Cardiac fibroblast (primary cell): ENCODE measurements at regions not wholly inside any gene's neighbourhood (a gene's known extent, or its start where the extent isn't known, plus 50 kb on each side); places are given as distances from the start of the nearest gene placed in this dataset.

ENCODE experiments used
- DNase-seq, 2 donors: peaks; one replicate each; pipeline versions ENCODE4 v3.0.0 to v3.0.0-alpha.2; 2010; ENCODE audit warnings: low read depth in 2 of 2
- H3K4me3 ChIP-seq, 2 donors: replicated peaks in 1 of 2; 1 replicate in 1 of 2; 2 replicates in 1 of 2; pipeline ENCODE4 v1.5.1; 2011; ENCODE audit warnings: low read depth in 2 of 2, low read length in 2 of 2, mild to moderate bottlenecking in 2 of 2, moderate library complexity in 1 of 2
- TF ChIP-seq, protein P1 (sequence below): IDR thresholded peaks from one replicate; pipeline ENCODE4 v1.5.1; 2011; ENCODE audit warnings: low read depth, mild to moderate bottlenecking, low read length, inconsistent platforms

DNA sequence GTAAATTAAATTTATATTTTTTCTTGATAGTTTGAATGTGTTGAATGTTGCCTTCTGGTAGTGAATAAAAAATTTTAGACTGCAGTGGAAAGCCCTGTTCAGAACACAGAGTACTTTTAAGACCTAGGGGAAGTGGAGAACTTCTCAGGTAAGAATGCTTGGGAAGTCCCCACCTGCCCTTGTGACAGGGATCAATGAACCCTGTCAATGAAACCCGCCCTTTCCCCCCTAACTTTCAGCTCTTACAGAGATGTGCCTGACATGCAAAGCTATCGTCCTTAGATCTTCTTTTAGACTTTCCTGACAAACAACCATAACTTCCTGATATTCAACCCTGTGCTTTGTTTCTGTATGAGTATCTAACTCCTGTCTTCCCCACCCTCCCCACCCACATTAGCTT lies 562.7 kb downstream of the TLE4 start:
- DNase-seq, result no peak
- no peak overlapping the region for H3K4me3 ChIP-seq
- TF ChIP-seq, protein P1, sequence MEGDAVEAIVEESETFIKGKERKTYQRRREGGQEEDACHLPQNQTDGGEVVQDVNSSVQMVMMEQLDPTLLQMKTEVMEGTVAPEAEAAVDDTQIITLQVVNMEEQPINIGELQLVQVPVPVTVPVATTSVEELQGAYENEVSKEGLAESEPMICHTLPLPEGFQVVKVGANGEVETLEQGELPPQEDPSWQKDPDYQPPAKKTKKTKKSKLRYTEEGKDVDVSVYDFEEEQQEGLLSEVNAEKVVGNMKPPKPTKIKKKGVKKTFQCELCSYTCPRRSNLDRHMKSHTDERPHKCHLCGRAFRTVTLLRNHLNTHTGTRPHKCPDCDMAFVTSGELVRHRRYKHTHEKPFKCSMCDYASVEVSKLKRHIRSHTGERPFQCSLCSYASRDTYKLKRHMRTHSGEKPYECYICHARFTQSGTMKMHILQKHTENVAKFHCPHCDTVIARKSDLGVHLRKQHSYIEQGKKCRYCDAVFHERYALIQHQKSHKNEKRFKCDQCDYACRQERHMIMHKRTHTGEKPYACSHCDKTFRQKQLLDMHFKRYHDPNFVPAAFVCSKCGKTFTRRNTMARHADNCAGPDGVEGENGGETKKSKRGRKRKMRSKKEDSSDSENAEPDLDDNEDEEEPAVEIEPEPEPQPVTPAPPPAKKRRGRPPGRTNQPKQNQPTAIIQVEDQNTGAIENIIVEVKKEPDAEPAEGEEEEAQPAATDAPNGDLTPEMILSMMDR, result no peak

DNA sequence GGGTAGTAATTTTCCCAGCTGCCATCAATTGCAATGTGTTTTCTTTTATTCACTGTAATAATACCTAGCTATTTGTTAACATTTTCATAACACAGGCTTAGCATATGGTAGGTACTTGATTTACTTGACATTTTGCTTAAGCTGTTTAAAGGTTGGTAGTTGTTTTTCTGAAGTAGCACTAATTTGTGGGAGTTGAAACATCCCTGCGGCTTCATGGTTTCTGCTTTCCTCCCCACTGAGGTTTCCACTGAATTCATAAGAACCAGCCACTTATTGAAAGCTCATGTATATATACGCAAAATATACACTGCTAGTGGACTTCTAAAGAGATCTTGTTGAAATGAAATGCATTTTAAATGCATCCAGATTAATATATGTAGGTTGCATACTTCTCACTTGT lies 559.9 kb downstream of the TLE4 start:
- DNase-seq, result no peak
- TF ChIP-seq, protein P1, result no peak
- no peak overlapping the region for H3K4me3 ChIP-seq

GRCh38 chr9:80127920-80128319 lies 556.2 kb downstream of the TLE4 start:
- TF ChIP-seq, protein P1, result no peak
- DNase-seq, result no peak
- H3K4me3 ChIP-seq, result no peak overlapping the region

GRCh38 chr9:80125731-80126264 lies 554.0 kb downstream of the TLE4 start:
- no peak overlapping the region for H3K4me3 ChIP-seq
- TF ChIP-seq, protein P1, result no peak
- DNase-seq, result peak in 1 of 2 donors; percentile 16

DNA sequence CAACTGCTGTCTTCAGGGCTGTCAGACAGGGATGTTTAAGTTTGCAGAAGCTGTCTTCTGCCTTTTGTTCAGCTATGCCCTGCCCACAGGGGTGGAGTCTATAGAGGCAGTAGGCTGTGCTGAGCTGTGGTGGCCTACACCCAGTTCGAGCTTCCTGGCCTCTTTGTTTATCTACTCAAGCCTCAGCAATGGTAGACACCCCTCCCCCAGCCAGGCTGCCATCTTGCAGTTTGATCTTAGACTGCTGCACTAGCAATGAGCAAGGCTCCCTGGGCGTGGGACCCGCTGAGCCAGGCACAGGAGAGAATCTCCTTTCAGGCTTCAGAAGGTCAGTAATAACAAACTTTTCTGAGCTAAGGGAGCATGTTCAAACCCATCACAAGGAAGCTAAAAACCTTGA lies 545.3 kb downstream of the TLE4 start:
- TF ChIP-seq, protein P1, result no peak
- DNase-seq, result no peak
- H3K4me3 ChIP-seq, result no peak overlapping the region

DNA sequence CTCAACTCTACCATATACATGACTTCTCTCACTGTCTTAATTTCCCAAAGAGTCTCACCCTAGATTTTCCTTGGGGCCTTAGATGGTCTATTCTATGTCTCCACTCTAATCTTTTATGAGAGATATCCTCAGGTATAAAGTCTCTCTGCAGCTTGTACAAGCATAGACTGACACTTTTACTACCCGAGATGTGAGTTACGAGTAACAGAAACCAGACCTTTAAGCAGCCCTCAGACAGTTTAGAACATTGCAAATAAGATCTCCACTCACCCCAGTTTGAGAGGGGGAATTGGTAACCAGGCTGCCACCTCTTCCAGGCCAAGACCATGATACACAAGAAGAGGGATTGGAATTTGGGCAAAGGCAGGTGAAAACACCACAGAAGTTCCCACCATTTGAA lies 542.5 kb downstream of the TLE4 start:
- TF ChIP-seq, protein P1, result no peak
- no peak overlapping the region for H3K4me3 ChIP-seq
- DNase-seq, result no peak
